DND-41 (cell line): ENCODE measurements at regions not wholly inside any gene's neighbourhood (a gene's known extent, or its start where the extent isn't known, plus 50 kb on each side); places are given as distances from the start of the nearest gene placed in this dataset.

ENCODE experiments used
- ATAC-seq: fragments of 200-7000 bp; cut with Tn5 transposase; 3 replicates; pipeline ENCODE4 v1.9.1; 2021; ENCODE audit warnings: low read depth; ENCODE audit not compliant: insufficient read depth
- DNase-seq: peaks from one replicate; pipeline ENCODE4 v3.0.0-alpha.2; 2020
- H2AFZ ChIP-seq: 2 replicates; pipeline ENCODE4 v1.6.0; 2012; ENCODE audit warnings: low read depth, low read length
- H3K27ac ChIP-seq: 2 replicates; pipeline ENCODE4 v1.5.1; 2012; ENCODE audit warnings: low read length, inconsistent platforms
- H3K27me3 ChIP-seq: fragments of 200-600 bp; sonication (generic); 2 replicates; pipeline ENCODE4 v1.6.0; 2012; ENCODE audit warnings: low read length, mild to moderate bottlenecking, inconsistent platforms; ENCODE audit not compliant: insufficient read depth, poor library complexity
- H3K36me3 ChIP-seq: 2 replicates; pipeline ENCODE4 v1.5.1; 2012; ENCODE audit warnings: low read length, inconsistent platforms; ENCODE audit not compliant: insufficient read depth
- H3K4me1 ChIP-seq: 2 replicates; pipeline ENCODE4 v1.5.1; 2012; ENCODE audit warnings: mild to moderate bottlenecking, low read length; ENCODE audit not compliant: insufficient read depth
- H3K4me2 ChIP-seq: 2 replicates; pipeline ENCODE4 v1.6.0; 2012; ENCODE audit warnings: mild to moderate bottlenecking, moderate library complexity, low read length, inconsistent platforms; ENCODE audit not compliant: insufficient read depth
- H3K4me3 ChIP-seq, 2 experiments: fragments of 200-600 bp in 1 of 2; shearing (Covaris generic) in 1 of 2; 2 replicates each; pipeline ENCODE4 v1.5.1; 2012 to 2016; ENCODE audit warnings: inconsistent platforms in 2 of 2, low read length in 2 of 2, mild to moderate bottlenecking in 2 of 2, low read depth in 1 of 2, moderate library complexity in 1 of 2
- H3K79me2 ChIP-seq: 2 replicates; pipeline ENCODE4 v1.6.0; 2012; ENCODE audit warnings: low read length, inconsistent platforms; ENCODE audit not compliant: insufficient read depth
- H3K9ac ChIP-seq: 2 replicates; pipeline ENCODE4 v1.6.0; 2012; ENCODE audit warnings: low read depth, mild to moderate bottlenecking, inconsistent platforms, low read length, moderate library complexity
- H3K9me3 ChIP-seq: 2 replicates; pipeline ENCODE4 v1.5.1; 2012; ENCODE audit warnings: low read length, moderate library complexity, mild to moderate bottlenecking, inconsistent platforms; ENCODE audit not compliant: insufficient read depth, severe bottlenecking
- H4K20me1 ChIP-seq: 2 replicates; pipeline ENCODE4 v1.6.0; 2012; ENCODE audit warnings: low read length; ENCODE audit not compliant: insufficient read depth
- EZH2 ChIP-seq: IDR thresholded peaks from 3 replicates; pipeline ENCODE4 v1.6.1; 2012; ENCODE audit warnings: borderline replicate concordance, low read depth, mild to moderate bottlenecking, moderate library complexity, low read length, inconsistent platforms; ENCODE audit not compliant: severe bottlenecking
- TF ChIP-seq, protein P1 (sequence below): IDR thresholded peaks from 2 replicates; pipeline ENCODE4 v1.5.1; 2012; ENCODE audit warnings: borderline replicate concordance, low read length, moderate library complexity, mild to moderate bottlenecking; ENCODE audit not compliant: poor library complexity, severe bottlenecking; ENCODE audit errors: extremely low read depth

- H4K20me1 ChIP-seq, result no peaks in the 10 kb centered on the region
- H3K9ac ChIP-seq, result no peak overlapping the region
- H3K27me3 ChIP-seq, result no peaks in the 10 kb centered on the region
- no peak overlapping the region for H3K4me3 ChIP-seq
- no peaks in the 10 kb centered on the region for H3K36me3 ChIP-seq
- no peak overlapping the region for H3K27ac ChIP-seq
- no peak for DNase-seq
- ATAC-seq, result no peak
- H3K9me3 ChIP-seq, result no peaks in the 10 kb centered on the region
- no peak overlapping the region for H2AFZ ChIP-seq
- H3K79me2 ChIP-seq, result no peaks in the 10 kb centered on the region
- H3K4me2 ChIP-seq, result no peak overlapping the region
- TF ChIP-seq, protein P1, sequence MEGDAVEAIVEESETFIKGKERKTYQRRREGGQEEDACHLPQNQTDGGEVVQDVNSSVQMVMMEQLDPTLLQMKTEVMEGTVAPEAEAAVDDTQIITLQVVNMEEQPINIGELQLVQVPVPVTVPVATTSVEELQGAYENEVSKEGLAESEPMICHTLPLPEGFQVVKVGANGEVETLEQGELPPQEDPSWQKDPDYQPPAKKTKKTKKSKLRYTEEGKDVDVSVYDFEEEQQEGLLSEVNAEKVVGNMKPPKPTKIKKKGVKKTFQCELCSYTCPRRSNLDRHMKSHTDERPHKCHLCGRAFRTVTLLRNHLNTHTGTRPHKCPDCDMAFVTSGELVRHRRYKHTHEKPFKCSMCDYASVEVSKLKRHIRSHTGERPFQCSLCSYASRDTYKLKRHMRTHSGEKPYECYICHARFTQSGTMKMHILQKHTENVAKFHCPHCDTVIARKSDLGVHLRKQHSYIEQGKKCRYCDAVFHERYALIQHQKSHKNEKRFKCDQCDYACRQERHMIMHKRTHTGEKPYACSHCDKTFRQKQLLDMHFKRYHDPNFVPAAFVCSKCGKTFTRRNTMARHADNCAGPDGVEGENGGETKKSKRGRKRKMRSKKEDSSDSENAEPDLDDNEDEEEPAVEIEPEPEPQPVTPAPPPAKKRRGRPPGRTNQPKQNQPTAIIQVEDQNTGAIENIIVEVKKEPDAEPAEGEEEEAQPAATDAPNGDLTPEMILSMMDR, result no peak
- TF ChIP-seq EZH2, result no peak
- H3K4me1 ChIP-seq, result no peaks in the 10 kb centered on the region; the same call in 1 of the 2 replicates
These were observed 95.3 kb upstream of the IER5L start for GRCh38 chr9:129273136-129273895.

DNA sequence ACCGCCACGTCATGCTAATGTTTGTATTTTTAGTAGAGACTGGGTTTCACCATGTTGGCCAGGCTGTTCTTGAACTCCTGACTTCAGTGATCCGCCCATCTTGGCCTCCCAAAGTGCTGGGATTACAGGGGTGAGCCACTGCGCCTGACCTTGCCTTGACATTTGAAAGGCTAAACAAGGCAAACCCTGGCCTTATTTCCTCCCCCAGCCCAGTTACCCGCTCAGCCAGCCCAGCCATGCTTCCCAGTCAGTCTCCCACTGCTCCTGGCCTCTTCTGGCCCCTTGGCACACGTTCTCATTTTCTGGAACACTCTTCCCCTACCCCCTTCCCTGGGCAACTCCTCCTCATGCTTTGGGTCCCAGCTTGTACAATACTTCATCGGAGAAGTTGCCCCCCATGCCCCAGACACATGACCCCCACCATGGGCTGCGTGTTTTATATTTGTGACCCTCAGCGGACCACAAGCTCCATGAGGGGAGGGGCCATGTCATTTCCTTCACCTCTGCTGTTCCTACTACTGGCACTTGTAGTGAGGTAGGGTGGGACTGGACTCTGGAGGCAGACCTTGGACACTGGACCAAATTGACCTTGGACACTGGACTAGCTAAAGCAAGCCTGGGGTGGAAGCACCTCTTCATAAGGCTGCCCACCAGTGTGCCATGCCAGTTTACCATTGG lies 94.4 kb upstream of the IER5L start:
- H3K27ac ChIP-seq, result no peak overlapping the region
- H3K9me3 ChIP-seq, result no peaks in the 10 kb centered on the region
- H2AFZ ChIP-seq, result no peak overlapping the region
- no peaks in the 10 kb centered on the region; the same call in 1 of the 2 replicates for H3K4me1 ChIP-seq
- no peak overlapping the region for H3K4me2 ChIP-seq
- no peaks in the 10 kb centered on the region for H3K79me2 ChIP-seq
- H3K27me3 ChIP-seq, result no peaks in the 10 kb centered on the region
- H4K20me1 ChIP-seq, result no peaks in the 10 kb centered on the region
- DNase-seq, result no peak
- H3K9ac ChIP-seq, result no peak overlapping the region
- TF ChIP-seq EZH2, result no peak
- TF ChIP-seq, protein P1, result no peak
- ATAC-seq, result no peak
- H3K36me3 ChIP-seq, result no peaks in the 10 kb centered on the region
- no peak overlapping the region for H3K4me3 ChIP-seq

DNA sequence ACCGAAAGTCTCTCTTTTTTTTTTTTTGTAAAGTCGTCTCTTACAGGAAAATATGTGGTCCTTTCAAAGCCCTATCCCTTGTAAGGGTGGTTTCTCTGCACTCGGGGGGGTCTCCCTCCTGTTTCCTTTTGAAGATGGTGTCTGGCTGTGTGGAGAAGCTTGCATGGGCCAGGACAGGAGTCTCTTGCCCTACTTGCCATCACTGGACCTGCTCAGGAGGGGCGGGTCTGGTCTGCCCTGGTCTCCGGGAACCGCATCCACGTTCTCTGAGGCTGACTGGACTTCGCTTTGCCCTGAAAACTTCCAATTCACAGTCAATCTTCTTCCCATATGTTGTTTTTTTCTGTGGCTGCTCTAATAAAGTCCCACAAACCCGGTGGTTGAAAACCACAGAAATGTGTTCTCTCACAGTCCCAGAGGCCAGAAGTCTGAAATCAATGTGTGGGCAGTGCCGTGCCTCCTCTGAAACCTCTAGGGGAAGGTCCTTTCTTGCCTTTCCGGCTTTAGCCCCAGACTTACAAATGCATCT lies 92.9 kb upstream of the IER5L start:
- Histone ChIP-seq H2AFZ (no peak overlapping the region), H3K9ac (no peak overlapping the region), H4K20me1 (no peaks in the 10 kb centered on the region), H3K79me2 (no peaks in the 10 kb centered on the region), H3K4me2 (no peak overlapping the region), H3K27ac (no peak overlapping the region), H3K9me3 (no peaks in the 10 kb centered on the region), H3K36me3 (no peaks in the 10 kb centered on the region), H3K4me3 (no peak overlapping the region), H3K4me1 (no peaks in the 10 kb centered on the region; the same call in 1 of the 2 replicates), H3K27me3 (peaks cover 4% of the 10 kb centered on the region)
- peak; percentile 19 for DNase-seq
- no peak for ATAC-seq
- TF ChIP-seq EZH2, result no peak
- TF ChIP-seq, protein P1, result no peak
